GM18505 (cell line): ENCODE measurements at regions not wholly inside any gene's neighbourhood (a gene's known extent, or its start where the extent isn't known, plus 50 kb on each side); places are given as distances from the start of the nearest gene placed in this dataset.

Source experiments
- ATAC-seq: cut with Tn5 transposase; IDR thresholded peaks from one replicate; pipeline ENCODE4 v1.9.1; 2021; ENCODE audit not compliant: unreplicated experiment
- POLR2A ChIP-seq: IDR thresholded peaks from 4 replicates; pipeline ENCODE4 v1.6.1; 2011; ENCODE audit warnings: borderline replicate concordance; ENCODE audit not compliant: insufficient read depth, insufficient read length; ENCODE audit errors: extremely low read depth

DNA sequence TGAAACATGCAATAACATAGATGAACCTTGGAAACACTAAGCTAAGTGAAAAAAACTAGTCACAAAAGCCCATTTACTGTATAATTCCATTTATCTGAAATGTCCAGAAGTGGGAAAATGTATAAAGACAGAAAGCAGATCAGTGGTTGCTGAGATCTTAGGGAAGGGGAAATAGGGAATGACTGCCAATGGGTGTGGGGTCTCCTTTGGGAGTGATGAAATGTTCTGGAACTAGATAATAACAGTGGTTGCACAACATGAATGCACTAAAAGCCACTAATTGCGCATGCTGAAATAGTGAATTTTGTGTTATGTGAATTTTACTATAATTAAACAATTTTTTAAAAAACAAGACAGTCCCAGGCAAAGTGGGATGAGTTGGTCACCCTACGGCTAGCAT lies 472.8 kb downstream of the CCDC171 start:
- no peak for TF ChIP-seq POLR2A
- ATAC-seq: no peak

DNA sequence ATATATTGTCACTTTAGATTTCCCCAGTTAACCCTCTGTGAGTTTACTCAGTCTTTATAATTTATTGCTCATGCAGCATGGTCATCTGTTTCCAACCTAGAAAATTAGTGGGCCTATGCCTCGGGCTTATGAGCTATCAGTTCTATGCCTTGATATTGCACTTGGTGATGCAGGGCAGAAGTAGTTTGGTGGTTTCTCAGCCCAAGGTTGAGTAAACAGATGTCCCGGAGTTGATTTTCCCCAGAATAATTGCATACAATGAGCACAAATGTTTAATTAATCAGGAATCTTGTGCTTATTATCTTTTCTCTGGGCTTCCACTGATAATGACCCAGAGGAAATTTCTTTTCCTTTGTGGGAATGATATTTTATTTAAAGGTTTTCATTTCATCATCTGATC lies 474.0 kb downstream of the CCDC171 start:
- no peak for ATAC-seq
- TF ChIP-seq POLR2A: no peak

DNA sequence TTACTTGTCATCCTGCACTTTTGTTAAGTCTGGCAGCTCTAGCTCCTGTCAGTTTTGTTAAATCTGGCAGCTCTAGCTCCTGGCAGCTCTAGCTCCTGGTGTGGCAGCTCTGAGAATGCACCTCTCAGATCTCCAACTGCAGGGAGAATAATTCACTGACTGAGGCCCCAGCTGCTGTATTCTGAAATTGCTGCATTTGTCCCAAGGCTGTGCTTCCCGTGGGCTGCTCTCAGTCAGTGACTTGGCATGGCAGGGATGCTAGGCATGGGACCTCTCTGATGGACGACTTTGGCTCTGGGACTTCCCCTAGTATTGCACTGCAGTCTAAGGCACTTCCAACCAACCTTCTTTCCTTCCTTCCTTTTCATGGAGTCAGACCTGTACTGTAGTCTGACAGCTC lies 475.7 kb downstream of the CCDC171 start:
- no peak for ATAC-seq

GRCh38 chr9:16029046-16029615 lies 476.3 kb downstream of the CCDC171 start:
- TF ChIP-seq POLR2A: no peak
- ATAC-seq: no peak

More for the DNA sequence above, 475.7 kb downstream of the CCDC171 start:
- TF ChIP-seq POLR2A: no peak

DNA sequence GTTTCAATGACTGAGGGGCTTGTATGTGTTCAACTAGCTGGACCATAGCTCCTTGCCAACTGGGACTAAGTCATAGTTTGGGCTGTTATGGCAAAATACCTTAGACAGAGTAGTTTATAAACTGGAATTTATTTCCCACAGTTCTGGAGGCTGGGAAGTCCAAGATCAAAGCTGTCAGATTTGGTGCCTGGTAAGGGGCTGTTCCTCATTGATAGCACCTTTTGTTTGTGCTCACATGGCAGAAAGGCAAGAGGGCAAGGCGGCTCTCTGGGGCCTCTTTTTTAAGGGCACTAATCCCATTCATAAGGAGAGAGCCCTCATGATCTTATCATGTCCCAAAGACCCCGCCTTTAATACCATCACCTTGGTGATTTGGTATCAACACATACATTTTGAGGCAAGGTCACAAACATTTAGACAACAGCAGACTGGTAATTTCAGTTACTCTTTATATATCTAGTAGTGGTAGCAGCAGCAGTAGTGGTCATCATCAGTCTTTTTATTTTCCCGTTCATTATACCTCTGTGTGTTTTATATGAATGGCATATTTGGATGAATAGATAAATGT lies 477.0 kb downstream of the CCDC171 start:
- TF ChIP-seq POLR2A: no peak
- ATAC-seq: no peak

DNA sequence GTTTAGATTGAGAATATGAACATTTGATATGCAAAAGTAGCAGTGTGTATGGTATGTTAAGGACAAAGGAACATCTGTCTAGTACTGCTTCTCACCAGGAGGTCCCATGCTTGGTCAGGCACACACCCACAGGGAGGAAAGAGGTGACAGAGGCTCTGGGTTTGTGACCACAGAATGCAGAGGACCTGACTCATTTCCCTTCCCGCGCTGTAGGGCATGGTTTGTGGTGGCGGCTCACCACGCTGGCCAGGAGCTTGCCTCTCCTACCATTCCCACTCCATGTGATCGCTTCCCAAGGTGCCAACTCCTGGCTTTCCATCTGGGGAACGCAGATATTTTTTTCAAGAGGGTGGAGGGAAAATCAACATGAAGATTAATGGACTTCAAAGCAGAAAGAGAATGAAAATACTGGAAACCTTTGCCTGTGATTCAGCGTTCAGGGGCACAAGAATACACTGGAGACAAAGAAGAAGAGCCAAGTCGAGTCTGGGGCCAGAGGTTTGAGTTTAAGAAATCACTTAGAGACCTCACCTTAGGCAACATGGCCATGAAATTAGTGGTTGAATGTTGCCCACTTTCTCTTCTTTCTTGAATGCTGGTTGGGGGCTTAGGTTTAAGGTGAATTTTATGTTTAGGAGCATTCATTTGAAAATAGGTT lies 477.8 kb downstream of the CCDC171 start:
- ATAC-seq: peak; percentile 98
- TF ChIP-seq POLR2A: no peak

GRCh38 chr9:16031486-16031885 lies 478.6 kb downstream of the CCDC171 start:
- TF ChIP-seq POLR2A: no peak
- no peak for ATAC-seq

- no peak for ATAC-seq
- no peak for TF ChIP-seq POLR2A
Measured at GRCh38 chr9:16031971-16032370, 479.1 kb downstream of the CCDC171 start.

- TF ChIP-seq POLR2A: no peak
- no peak for ATAC-seq
Measured at GRCh38 chr9:16032799-16033198, 480.0 kb downstream of the CCDC171 start.

DNA sequence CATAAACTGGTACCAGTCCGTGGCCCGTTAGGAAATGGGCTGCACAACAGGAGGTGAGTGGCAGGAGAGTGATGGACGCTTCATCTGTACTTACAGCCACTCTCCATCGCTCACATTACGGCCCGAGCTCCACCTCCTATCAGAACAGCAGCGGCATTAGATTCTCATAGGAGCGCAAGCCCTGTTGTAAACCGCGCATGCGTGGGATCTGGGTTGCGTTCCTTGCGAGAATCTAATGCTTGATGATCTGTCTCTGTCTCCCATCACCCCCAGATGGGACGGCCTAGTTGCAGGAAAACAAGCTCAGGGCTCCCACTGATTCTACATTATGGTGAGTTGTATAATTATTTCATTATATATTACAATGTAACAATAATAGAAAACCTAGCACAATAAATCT lies 480.4 kb downstream of the CCDC171 start:
- no peak for ATAC-seq
- TF ChIP-seq POLR2A: no peak

DNA sequence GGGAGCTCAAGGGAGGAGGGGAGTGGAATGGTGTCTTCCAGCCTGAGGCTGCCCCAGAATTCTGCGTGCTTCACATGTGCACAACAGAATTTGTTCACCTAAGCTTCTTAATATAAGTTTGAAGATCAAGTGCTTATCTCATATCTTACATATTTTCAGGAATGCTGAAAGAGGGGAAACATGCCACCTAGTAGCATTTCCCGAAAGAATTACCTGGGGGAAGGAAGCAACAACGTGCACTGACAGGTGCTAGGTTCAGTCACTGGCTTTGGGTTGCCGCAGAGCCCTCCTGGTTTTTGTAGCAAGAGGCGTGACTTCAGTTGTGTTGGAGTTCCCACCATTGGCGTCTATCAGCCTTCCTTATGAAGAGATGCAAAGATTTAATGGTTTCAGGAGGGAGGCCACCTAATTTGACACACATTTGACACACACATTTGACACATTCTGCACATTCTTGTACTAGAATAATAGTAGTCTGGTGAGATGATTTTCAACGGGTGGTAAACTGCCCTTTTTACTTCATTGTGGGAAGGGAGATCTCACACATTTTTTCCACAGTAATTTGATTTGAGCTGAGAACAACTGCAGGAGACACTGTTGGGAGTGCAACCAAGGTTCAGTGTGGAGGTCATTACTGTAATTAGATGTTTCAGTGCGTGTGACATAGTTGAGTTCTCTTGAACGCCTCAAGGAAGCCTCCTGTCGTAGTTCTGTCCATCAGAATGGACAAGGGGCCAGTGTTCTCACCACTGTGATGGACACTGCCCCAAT lies 481.3 kb downstream of the CCDC171 start:
- TF ChIP-seq POLR2A: no peak
- ATAC-seq: no peak

GRCh38 chr9:16039218-16039987 lies 486.6 kb downstream of the CCDC171 start:
- ATAC-seq: no peak
- no peak for TF ChIP-seq POLR2A
